ENCODE measurements at regions not wholly inside any gene's neighbourhood (a gene's known extent, or its start where the extent isn't known, plus 50 kb on each side); places are given as distances from the start of the nearest gene placed in this dataset.

GRCh38 chr6:147654103-147654845, 145.8 kb downstream of the SAMD5 start:
- Mint-ChIP-seq H3K36me3 (ENCODE audit: low read depth, unreplicated experiment) (no peaks in the 10 kb centered on the region), H3K27ac (ENCODE audit: unreplicated experiment) (no peak overlapping the region), H3K4me1 (ENCODE audit: low read depth, unreplicated experiment) (peaks cover 8% of the 10 kb centered on the region), H3K4me3 (ENCODE audit: unreplicated experiment) (no peak overlapping the region), H3K9me3 (ENCODE audit: unreplicated experiment) (no peaks in the 10 kb centered on the region), H3K27me3 (ENCODE audit: low read depth, unreplicated experiment) (no peaks in the 10 kb centered on the region)
- no peak for FAIRE-seq
- TF ChIP-seq EZH2 (IDR thresholded peaks at IDR 0.05; ENCODE audit: insufficient read depth, low read length) = no peak
- TF ChIP-seq, protein P1, sequence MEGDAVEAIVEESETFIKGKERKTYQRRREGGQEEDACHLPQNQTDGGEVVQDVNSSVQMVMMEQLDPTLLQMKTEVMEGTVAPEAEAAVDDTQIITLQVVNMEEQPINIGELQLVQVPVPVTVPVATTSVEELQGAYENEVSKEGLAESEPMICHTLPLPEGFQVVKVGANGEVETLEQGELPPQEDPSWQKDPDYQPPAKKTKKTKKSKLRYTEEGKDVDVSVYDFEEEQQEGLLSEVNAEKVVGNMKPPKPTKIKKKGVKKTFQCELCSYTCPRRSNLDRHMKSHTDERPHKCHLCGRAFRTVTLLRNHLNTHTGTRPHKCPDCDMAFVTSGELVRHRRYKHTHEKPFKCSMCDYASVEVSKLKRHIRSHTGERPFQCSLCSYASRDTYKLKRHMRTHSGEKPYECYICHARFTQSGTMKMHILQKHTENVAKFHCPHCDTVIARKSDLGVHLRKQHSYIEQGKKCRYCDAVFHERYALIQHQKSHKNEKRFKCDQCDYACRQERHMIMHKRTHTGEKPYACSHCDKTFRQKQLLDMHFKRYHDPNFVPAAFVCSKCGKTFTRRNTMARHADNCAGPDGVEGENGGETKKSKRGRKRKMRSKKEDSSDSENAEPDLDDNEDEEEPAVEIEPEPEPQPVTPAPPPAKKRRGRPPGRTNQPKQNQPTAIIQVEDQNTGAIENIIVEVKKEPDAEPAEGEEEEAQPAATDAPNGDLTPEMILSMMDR (IDR thresholded peaks at IDR 0.05; ENCODE audit: insufficient read depth, low read depth, low read length) = no peak
- Histone ChIP-seq H3K79me2 (ENCODE audit: insufficient read depth, low read length) (no peaks in the 10 kb centered on the region), H3K4me2 (ENCODE audit: low read length) (peak overlapping the region; percentile 47), H3K4me3 (ENCODE audit: insufficient read depth, low read depth, low read length) (no peak overlapping the region), H3K36me3 (ENCODE audit: insufficient read depth, low read length) (no peaks in the 10 kb centered on the region), H3K4me1 (ENCODE audit: insufficient read depth, low read length) (peaks cover 9% of the 10 kb centered on the region), H3K9ac (ENCODE audit: low read length) (no peak overlapping the region), H3K9me3 (ENCODE audit: insufficient read depth, low read depth, low read length) (no peaks in the 10 kb centered on the region), H3K27ac (ENCODE audit: low read depth, low read length) (no peak overlapping the region), H2AFZ (ENCODE audit: low read depth, low read length) (no peak overlapping the region), H3K27me3 (ENCODE audit: insufficient read depth, low read length) (no peaks in the 10 kb centered on the region), H4K20me1 (ENCODE audit: insufficient read depth, low read length) (no peaks in the 10 kb centered on the region)
- DNase-seq (ENCODE audit: low read depth) = peak; percentile 29

DNA sequence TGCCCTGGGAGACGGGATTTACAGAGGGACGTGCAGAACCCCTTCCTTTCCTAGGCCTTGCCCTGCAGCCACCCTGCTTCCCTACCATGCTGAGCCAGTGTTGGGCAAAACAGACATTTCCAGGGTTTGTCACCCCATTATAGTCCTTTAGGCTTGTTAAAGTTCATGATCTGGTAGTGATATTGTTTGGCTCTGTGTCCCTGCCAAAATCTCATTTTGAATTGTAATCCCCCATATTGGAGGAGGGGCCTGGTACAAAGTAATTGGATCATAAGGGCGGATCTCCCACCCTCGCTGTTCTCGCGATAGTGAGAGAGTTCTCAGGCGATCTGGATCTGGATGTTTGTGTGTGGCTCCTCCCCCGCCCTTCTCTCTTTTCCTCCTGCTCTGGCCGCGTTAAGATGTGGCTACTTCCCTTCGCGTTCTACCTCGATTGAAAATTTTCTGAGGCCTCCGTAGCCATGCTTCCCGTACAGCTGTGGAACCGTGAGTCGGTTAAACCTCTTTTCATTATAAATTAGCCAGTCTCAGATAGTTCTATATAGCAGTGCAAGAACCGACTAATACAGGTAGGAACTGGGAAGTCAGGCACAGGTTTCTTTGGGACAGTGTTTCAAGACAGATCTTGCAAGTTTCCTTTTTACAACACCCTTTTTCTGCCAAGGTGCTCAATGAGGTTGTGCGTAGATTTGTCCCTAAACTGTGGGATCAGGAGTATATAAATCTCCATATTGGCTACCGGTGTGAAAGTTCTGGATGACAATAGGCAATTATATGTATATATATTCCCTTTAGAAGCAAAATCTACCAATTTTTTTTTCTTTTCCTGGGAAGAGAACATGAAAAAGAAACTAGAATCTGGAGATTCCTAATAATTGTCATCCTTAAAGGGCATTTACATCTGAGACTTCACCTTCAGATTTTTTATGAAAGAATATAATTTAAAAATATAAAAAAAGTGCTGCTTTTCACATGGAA, 152.1 kb downstream of the SAMD5 start:
- no peak for DNase-seq (ENCODE audit: low read depth)
- Mint-ChIP-seq H3K9me3 (ENCODE audit: unreplicated experiment) (no peaks in the 10 kb centered on the region), H3K27me3 (ENCODE audit: low read depth, unreplicated experiment) (no peaks in the 10 kb centered on the region), H3K27ac (ENCODE audit: unreplicated experiment) (no peak overlapping the region), H3K4me3 (ENCODE audit: unreplicated experiment) (no peak overlapping the region), H3K4me1 (ENCODE audit: low read depth, unreplicated experiment) (no peaks in the 10 kb centered on the region), H3K36me3 (ENCODE audit: low read depth, unreplicated experiment) (no peaks in the 10 kb centered on the region)
- H3K27me3 ChIP-seq (ENCODE audit: insufficient read depth, low read length) = peaks cover 2% of the 10 kb centered on the region
- H3K4me1 ChIP-seq (ENCODE audit: insufficient read depth, low read length) = no peaks in the 10 kb centered on the region
- no peak for FAIRE-seq
- TF ChIP-seq, protein P1 (IDR thresholded peaks at IDR 0.05; ENCODE audit: insufficient read depth, low read depth, low read length) = no peak
- TF ChIP-seq EZH2 (IDR thresholded peaks at IDR 0.05; ENCODE audit: insufficient read depth, low read length) = no peak
- no peaks in the 10 kb centered on the region for H3K9me3 ChIP-seq (ENCODE audit: insufficient read depth, low read depth, low read length)
- H2AFZ ChIP-seq (ENCODE audit: low read depth, low read length) = no peak overlapping the region
- H3K27ac ChIP-seq (ENCODE audit: low read depth, low read length) = no peak overlapping the region
- no peaks in the 10 kb centered on the region for H4K20me1 ChIP-seq (ENCODE audit: insufficient read depth, low read length)
- no peak overlapping the region for H3K9ac ChIP-seq (ENCODE audit: low read length)
- H3K36me3 ChIP-seq (ENCODE audit: insufficient read depth, low read length) = no peaks in the 10 kb centered on the region
- no peak overlapping the region for H3K4me3 ChIP-seq (ENCODE audit: insufficient read depth, low read depth, low read length)
- no peak overlapping the region for H3K4me2 ChIP-seq (ENCODE audit: low read length)
- no peaks in the 10 kb centered on the region for H3K79me2 ChIP-seq (ENCODE audit: insufficient read depth, low read length)

All from astrocyte (in vitro differentiated cells and primary cell).